DND-41 (cell line): ENCODE measurements at regions not wholly inside any gene's neighbourhood (a gene's known extent, or its start where the extent isn't known, plus 50 kb on each side); places are given as distances from the start of the nearest gene placed in this dataset.

Experiments
- CTCF ChIP-seq: IDR thresholded peaks from 2 replicates; pipeline ENCODE4 v1.5.1; 2012; ENCODE audit warnings: borderline replicate concordance, low read length, moderate library complexity, mild to moderate bottlenecking; ENCODE audit not compliant: poor library complexity, severe bottlenecking; ENCODE audit errors: extremely low read depth
- EZH2 ChIP-seq: IDR thresholded peaks from 3 replicates; pipeline ENCODE4 v1.6.1; 2012; ENCODE audit warnings: borderline replicate concordance, low read depth, mild to moderate bottlenecking, moderate library complexity, low read length, inconsistent platforms; ENCODE audit not compliant: severe bottlenecking

- TF ChIP-seq CTCF (no peak), EZH2 (no peak)
These were observed 311.5 kb upstream of the ROPN1 start for GRCh38 chr3:124303305-124303910.
